Embryonic facial prominence (tissue), 1 donor: ENCODE measurements at regions not wholly inside any gene's neighbourhood (a gene's known extent, or its start where the extent isn't known, plus 50 kb on each side); places are given as distances from the start of the nearest gene placed in this dataset.

ENCODE experiments used
- DNase-seq: peaks from one replicate; pipeline ENCODE4 v3.0.0-alpha.2; 2016; ENCODE audit errors: extremely low spot score

GRCh38 chr9:135308821-135309762, 170.5 kb upstream of the PPP1R26 start:
- no peak for DNase-seq

GRCh38 chr9:135309763-135310125, 169.8 kb upstream of the PPP1R26 start:
- no peak for DNase-seq

- no peak for DNase-seq
These were observed 169.4 kb upstream of the PPP1R26 start for GRCh38 chr9:135310134-135310533.

- DNase-seq: no peak
These were observed 164.0 kb upstream of the PPP1R26 start for GRCh38 chr9:135315572-135315971.

GRCh38 chr9:135320331-135320730, 159.3 kb upstream of the PPP1R26 start:
- DNase-seq: no peak

GRCh38 chr9:135320943-135321342, 158.6 kb upstream of the PPP1R26 start:
- no peak for DNase-seq

- no peak for DNase-seq
These were observed 158.0 kb upstream of the PPP1R26 start for GRCh38 chr9:135321580-135321979.

GRCh38 chr9:135324329-135324728, 155.3 kb upstream of the PPP1R26 start:
- DNase-seq: no peak

- no peak for DNase-seq
These were observed 153.4 kb upstream of the PPP1R26 start for GRCh38 chr9:135326141-135326540.

GRCh38 chr9:135326633-135327152, 152.9 kb upstream of the PPP1R26 start:
- no peak for DNase-seq

GRCh38 chr9:135328485-135329417, 150.8 kb upstream of the PPP1R26 start:
- no peak for DNase-seq

- DNase-seq: no peak
These were observed 149.8 kb upstream of the PPP1R26 start for GRCh38 chr9:135329571-135330306.

- no peak for DNase-seq
These were observed 149.3 kb upstream of the PPP1R26 start for GRCh38 chr9:135330307-135330631.

GRCh38 chr9:135330685-135331590, 148.6 kb upstream of the PPP1R26 start:
- DNase-seq: no peak

GRCh38 chr9:135332516-135332915, 147.1 kb upstream of the PPP1R26 start:
- DNase-seq: no peak

GRCh38 chr9:135332979-135333748, 146.4 kb upstream of the PPP1R26 start:
- no peak for DNase-seq

GRCh38 chr9:135334953-135335460, 144.6 kb upstream of the PPP1R26 start:
- no peak for DNase-seq

GRCh38 chr9:135335691-135336181, 143.8 kb upstream of the PPP1R26 start:
- no peak for DNase-seq

- DNase-seq: no peak
These were observed 142.7 kb upstream of the PPP1R26 start for GRCh38 chr9:135336722-135337527.
